ENCODE measurements at regions not wholly inside any gene's neighbourhood (a gene's known extent, or its start where the extent isn't known, plus 50 kb on each side); places are given as distances from the start of the nearest gene placed in this dataset.
"Not testable (repeated sequence)": the region's sequence is repeated elsewhere in the genome, so short reads cannot be mapped to it uniquely, and the experiment has no call there.

DNA sequence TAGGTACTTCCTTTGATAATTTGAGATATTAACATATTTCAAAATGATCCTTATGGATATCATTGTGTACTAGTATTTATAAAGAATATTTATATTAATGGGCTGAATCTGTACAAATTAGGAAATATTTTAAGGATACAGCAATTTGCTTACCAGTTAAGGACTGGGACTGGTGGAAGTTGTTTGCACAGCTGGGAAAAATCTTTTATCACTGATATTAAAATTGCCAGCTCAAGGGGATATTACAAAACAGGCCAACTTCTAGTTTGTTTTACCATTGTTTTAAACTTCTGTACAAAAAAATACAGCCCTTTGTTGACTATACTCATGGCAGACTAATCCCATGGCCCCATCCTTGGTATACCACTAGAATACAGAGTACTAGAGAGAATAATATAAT is 133.2 kb upstream of the DDHD1 start:
- Mint-ChIP-seq H3K27me3 (ENCODE audit: low read depth) (no peaks in the 10 kb centered on the region), H3K36me3 (ENCODE audit: low read depth) (no peaks in the 10 kb centered on the region), H3K27ac (no peak overlapping the region), H3K4me1 (ENCODE audit: low read depth) (no peaks in the 10 kb centered on the region), H3K4me3 (no peak overlapping the region), H3K9me3 (no peaks in the 10 kb centered on the region)
- CTCF ChIA-PET = no interaction called here
- intact Hi-C loops (cut with micrococcal nuclease) = no loop called here
- DNase-seq = no peak

DNA sequence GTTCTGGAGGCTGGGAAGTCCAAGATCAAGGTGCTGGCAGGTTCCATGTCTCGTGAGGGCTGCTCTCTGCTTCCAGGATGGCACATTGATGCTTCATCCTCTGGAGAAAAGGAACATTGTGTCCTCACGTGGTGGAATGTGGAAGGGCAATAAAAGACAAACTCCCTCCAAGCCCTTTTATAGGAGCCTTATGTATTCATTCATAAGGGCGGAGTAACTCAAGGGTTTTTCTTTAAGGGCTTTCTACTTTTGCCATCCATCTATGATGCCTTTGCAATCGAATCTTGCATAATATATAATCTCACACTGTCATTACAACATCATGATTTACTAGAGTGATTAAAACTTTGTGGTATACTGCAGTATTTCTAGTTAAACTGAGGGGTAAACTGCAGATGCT is 132.7 kb upstream of the DDHD1 start:
- intact Hi-C loops (cut with micrococcal nuclease) = no loop called here
- Mint-ChIP-seq H3K9me3 (peaks cover 2% of the 10 kb centered on the region), H3K36me3 (ENCODE audit: low read depth) (no peaks in the 10 kb centered on the region), H3K27ac (no peak overlapping the region), H3K4me3 (no peak overlapping the region), H3K4me1 (ENCODE audit: low read depth) (no peaks in the 10 kb centered on the region), H3K27me3 (ENCODE audit: low read depth) (no peaks in the 10 kb centered on the region)
- DNase-seq = no peak
- CTCF ChIA-PET = no interaction called here

DNA sequence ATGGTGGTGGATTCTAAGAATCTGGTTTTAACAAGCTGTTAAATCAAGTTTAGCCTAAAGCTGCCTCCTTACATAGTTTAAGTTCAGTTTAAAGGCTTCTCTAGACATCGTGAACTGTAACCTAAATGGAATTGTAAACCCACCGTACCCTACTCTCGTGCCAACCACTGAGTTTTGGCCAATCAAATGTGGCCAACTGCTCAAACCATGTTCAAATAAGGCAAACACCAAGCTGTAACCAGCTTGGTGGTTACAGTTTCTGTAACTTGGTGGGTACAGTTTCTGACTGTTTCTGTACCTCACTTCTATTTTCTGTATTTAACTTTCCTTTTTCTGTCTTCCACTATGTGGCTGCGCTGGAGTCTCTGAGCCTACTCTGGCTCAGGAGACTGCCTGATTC is 131.9 kb upstream of the DDHD1 start:
- Mint-ChIP-seq H3K4me3 (no peak overlapping the region), H3K36me3 (ENCODE audit: low read depth) (no peaks in the 10 kb centered on the region), H3K4me1 (ENCODE audit: low read depth) (no peaks in the 10 kb centered on the region), H3K27ac (no peak overlapping the region), H3K9me3 (peaks cover 6% of the 10 kb centered on the region), H3K27me3 (ENCODE audit: low read depth) (no peaks in the 10 kb centered on the region)
- no peak for DNase-seq
- CTCF ChIA-PET = interaction anchor here (0.6 to 0.7 kb wide), 2 partner anchors 10 to 1063 kb away, joined by 4 to 5 read pairs; no protein-coding TSS in a partner anchor
- intact Hi-C loops (cut with micrococcal nuclease) = no loop called here

DNA sequence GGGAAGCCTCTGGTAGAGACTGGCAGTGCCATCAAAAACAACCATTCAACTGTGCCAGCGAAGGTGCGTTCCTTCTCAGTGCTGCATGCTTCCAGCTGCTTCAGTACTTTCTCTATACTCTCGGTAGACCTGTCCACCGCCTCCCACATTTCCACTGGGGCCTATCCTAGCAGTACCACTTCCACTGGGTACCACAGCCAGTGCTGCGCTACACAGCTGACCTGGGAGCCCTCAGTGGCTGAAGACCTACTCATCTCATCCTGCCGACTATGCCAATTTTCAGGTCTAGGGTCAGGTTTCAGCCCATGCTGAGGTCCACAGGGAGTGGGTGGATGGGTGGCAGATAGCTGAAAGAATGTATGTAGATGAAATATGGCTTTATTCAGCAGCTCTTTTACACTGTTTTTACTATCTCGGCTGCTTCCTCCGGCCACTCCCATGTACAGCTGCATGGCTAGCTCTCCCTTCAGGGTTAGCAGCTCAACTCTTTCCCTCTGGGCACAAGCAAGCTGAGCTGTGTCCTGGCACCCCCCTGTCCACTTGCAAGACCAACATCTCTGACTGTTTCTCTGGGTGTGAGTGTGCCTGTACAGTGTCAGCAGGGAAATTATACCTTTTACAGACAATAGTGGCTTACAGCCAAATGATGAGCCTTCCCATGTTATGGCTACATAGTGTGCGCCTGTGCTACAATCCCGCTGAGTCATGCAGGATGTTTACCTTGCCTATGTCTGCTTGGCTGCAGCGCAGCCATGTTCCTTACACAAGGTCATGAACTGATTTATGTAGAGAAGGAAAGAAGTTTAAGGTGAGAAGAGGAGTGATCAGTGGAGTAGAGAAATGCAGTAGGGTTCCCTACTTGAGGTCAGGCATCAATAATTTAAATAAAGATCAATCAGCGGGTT is 125.7 kb upstream of the DDHD1 start:
- no peak overlapping the region for H3K27ac Mint-ChIP-seq
- no peaks in the 10 kb centered on the region for H3K36me3 Mint-ChIP-seq (ENCODE audit: low read depth)
- no peaks in the 10 kb centered on the region for H3K4me1 Mint-ChIP-seq (ENCODE audit: low read depth)
- H3K4me3 Mint-ChIP-seq = no peak overlapping the region
- H3K9me3 Mint-ChIP-seq = peaks cover 17% of the 10 kb centered on the region
- intact Hi-C loops (cut with micrococcal nuclease) = no loop called here
- H3K27me3 Mint-ChIP-seq (ENCODE audit: low read depth) = no peaks in the 10 kb centered on the region
- no peak for DNase-seq
- CTCF ChIA-PET = interaction anchor here (1.5 kb wide), 1 partner anchor 17 kb away, joined by 4 read pairs; no protein-coding TSS in a partner anchor

DNA sequence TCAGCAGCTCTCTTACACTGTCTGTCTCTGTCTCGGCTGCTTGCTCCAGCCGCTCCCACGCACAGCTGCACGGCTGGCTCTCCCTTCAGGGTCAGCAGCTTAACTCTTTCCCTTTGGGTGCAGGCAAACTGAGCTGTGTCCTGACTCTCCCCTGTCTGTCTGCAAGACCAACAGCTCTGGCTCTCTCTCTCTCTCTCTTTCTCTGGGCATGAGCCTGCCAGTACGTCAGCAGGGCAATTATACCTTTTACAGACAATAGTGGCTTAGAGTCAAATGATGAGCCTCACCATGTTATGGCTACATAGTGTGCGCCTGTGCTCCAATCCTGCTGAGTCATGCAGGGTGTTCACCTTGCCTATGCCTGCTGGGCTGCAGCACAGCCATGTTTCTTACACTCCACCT is 120.5 kb upstream of the DDHD1 start:
- intact Hi-C loops (cut with micrococcal nuclease) = no loop called here
- Mint-ChIP-seq H3K9me3 (peaks cover 3% of the 10 kb centered on the region), H3K36me3 (ENCODE audit: low read depth) (peaks cover 3% of the 10 kb centered on the region), H3K4me1 (ENCODE audit: low read depth) (peaks cover 2% of the 10 kb centered on the region), H3K4me3 (no peak overlapping the region), H3K27me3 (ENCODE audit: low read depth) (no peaks in the 10 kb centered on the region), H3K27ac (no peak overlapping the region)
- CTCF ChIA-PET = interaction anchor here (1.2 kb wide), 1 partner anchor 19 kb away, joined by 3 read pairs; no protein-coding TSS in a partner anchor
- no peak for DNase-seq

DNA sequence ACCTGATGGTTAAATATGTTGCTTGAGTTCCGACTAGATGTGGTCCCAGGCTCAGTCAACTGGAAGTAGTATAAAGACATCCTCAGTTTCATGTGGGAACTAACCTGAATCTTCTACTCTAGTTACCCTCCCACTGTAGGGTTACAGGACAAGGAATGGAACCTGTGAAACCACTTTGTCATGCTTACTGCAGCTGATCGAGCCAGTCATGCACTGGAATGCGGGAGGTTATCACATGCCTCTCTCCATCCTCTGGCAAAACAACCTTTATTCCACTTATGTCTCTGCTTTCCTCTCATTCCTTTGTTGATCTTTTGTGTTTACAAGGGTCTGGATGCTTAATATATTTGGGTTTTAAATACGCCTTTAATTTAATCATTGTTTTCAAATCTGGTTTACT is 111.9 kb upstream of the DDHD1 start:
- intact Hi-C loops (cut with micrococcal nuclease) = no loop called here
- no peaks in the 10 kb centered on the region for H3K4me1 Mint-ChIP-seq (ENCODE audit: low read depth)
- H3K9me3 Mint-ChIP-seq = peaks cover 8% of the 10 kb centered on the region
- H3K36me3 Mint-ChIP-seq (ENCODE audit: low read depth) = peaks cover 2% of the 10 kb centered on the region
- DNase-seq = no peak
- no peak overlapping the region for H3K27ac Mint-ChIP-seq
- no peak overlapping the region for H3K4me3 Mint-ChIP-seq
- CTCF ChIA-PET = no interaction called here
- no peaks in the 10 kb centered on the region for H3K27me3 Mint-ChIP-seq (ENCODE audit: low read depth)

DNA sequence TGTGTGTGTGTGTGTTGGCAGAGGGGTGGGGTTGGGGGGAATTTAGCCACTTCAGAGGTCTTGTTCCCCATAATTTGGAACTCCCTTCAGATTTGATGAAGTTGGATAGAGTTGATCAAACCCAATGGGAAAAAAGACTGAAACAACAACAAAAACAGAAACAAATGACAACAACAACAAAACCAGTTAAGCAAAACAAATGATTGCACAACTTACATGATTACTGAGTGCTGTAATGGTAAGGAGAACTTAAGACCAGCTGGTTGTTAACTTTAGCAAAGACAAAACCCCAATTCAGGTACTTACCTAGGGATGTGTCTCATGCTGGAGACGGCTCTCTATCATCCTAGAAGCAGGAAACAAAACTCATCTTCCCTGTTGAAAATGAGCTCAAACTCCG is 107.8 kb upstream of the DDHD1 start:
- peaks cover 4% of the 10 kb centered on the region for H3K9me3 Mint-ChIP-seq
- no peaks in the 10 kb centered on the region for H3K36me3 Mint-ChIP-seq (ENCODE audit: low read depth)
- DNase-seq = no peak
- H3K4me3 Mint-ChIP-seq = no peak overlapping the region
- H3K27ac Mint-ChIP-seq = no peak overlapping the region
- intact Hi-C loops (cut with micrococcal nuclease) = no loop called here
- no peaks in the 10 kb centered on the region for H3K27me3 Mint-ChIP-seq (ENCODE audit: low read depth)
- CTCF ChIA-PET = interaction anchor here (0.9 kb wide), 1 partner anchor 44 kb away, joined by 3 read pairs; no protein-coding TSS in a partner anchor
- no peaks in the 10 kb centered on the region for H3K4me1 Mint-ChIP-seq (ENCODE audit: low read depth)

DNA sequence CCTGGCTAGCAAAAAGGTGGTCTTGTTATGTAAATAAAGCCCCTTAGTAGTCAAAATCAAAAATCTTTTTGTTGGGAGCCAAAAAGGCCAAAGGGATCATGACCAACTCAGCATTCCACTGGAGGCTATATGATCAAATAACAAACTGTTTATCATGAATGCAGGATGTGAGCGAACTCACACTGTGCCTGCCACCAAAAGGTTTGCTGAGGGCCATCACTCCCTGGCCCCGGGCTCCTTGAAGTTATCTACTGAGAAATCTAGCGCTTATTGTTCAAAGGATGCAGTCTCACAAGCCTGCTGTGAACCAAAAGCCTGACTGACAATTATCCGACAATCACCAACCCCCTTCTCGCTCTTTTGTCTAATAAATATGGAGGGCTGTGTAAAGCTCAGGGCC is 107.2 kb upstream of the DDHD1 start:
- no peak overlapping the region for H3K4me3 Mint-ChIP-seq
- H3K27me3 Mint-ChIP-seq (ENCODE audit: low read depth) = no peaks in the 10 kb centered on the region
- H3K9me3 Mint-ChIP-seq = peaks cover 4% of the 10 kb centered on the region

GRCh38 chr14:53252141-53252540 is 99.0 kb upstream of the DDHD1 start:
- no peaks in the 10 kb centered on the region for H3K27me3 Mint-ChIP-seq (ENCODE audit: low read depth)
- no peak overlapping the region for H3K27ac Mint-ChIP-seq
- H3K4me3 Mint-ChIP-seq = no peak overlapping the region
- intact Hi-C loops (cut with micrococcal nuclease) = no loop called here
- no peaks in the 10 kb centered on the region for H3K4me1 Mint-ChIP-seq (ENCODE audit: low read depth)
- no peaks in the 10 kb centered on the region for H3K36me3 Mint-ChIP-seq (ENCODE audit: low read depth)
- no peak for DNase-seq
- CTCF ChIA-PET = no interaction called here
- H3K9me3 Mint-ChIP-seq = peaks cover 4% of the 10 kb centered on the region

More for the DNA sequence above, 107.2 kb upstream of the DDHD1 start:
- CTCF ChIA-PET = no interaction called here
- Mint-ChIP-seq H3K4me1 (ENCODE audit: low read depth) (no peaks in the 10 kb centered on the region), H3K27ac (no peak overlapping the region), H3K36me3 (ENCODE audit: low read depth) (no peaks in the 10 kb centered on the region)
- no peak for DNase-seq
- intact Hi-C loops (cut with micrococcal nuclease) = no loop called here

DNA sequence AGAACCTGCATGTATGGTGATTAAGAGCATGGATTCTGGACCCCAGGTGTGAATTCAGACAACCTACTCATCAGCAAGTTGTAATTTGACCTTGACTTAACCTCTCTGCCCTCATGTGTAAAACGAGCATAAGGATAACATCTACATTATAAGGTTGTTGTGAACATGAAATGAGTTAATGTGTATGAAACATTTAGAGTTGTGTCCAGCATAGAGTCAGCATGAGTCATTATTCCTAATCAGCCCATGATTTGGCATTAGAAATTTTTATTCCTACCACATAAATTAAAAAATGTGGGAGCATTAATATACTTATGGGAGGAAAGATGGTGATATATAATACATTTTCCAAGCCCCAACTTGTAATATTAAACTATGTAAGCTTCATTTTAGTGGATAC is 95.9 kb upstream of the DDHD1 start:
- Mint-ChIP-seq H3K9me3 (no peaks in the 10 kb centered on the region), H3K27me3 (ENCODE audit: low read depth) (no peaks in the 10 kb centered on the region), H3K27ac (no peak overlapping the region), H3K4me3 (no peak overlapping the region), H3K36me3 (ENCODE audit: low read depth) (no peaks in the 10 kb centered on the region), H3K4me1 (ENCODE audit: low read depth) (no peaks in the 10 kb centered on the region)
- intact Hi-C loops (cut with micrococcal nuclease) = no loop called here
- no peak for DNase-seq
- CTCF ChIA-PET = no interaction called here

GRCh38 chr14:53247596-53248370 is 94.7 kb upstream of the DDHD1 start:
- CTCF ChIA-PET = interaction anchor here (1.1 kb wide), 1 partner anchor 10 kb away, joined by 3 read pairs; no protein-coding TSS in a partner anchor
- Mint-ChIP-seq H3K27ac (no peak overlapping the region), H3K4me3 (no peak overlapping the region), H3K36me3 (ENCODE audit: low read depth) (peaks cover 4% of the 10 kb centered on the region), H3K4me1 (ENCODE audit: low read depth) (no peaks in the 10 kb centered on the region), H3K9me3 (peaks cover under 1% of the 10 kb centered on the region), H3K27me3 (ENCODE audit: low read depth) (no peaks in the 10 kb centered on the region)
- DNase-seq = no peak
- intact Hi-C loops (cut with micrococcal nuclease) = no loop called here

DNA sequence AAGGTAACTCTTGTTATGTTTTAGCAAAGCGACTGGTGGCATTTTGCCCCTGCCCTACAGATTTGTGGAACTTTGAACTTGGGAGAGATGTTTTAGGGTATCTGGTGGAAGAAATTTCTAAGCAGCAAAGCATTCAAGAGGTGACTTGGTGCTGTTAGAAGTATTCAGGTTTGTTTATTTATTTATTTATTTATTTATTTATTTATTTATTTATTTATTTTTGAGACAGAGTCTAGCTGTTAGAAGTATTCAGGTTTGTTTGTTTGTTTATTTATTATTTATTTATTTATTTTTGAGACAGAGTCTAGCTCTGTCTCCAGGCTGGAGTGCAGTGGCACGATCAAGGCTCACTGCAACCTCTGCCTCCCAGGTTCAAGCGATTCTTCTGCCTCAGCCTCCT is 89.8 kb upstream of the DDHD1 start:
- intact Hi-C loops (cut with micrococcal nuclease); H3K36me3 Mint-ChIP-seq (ENCODE audit: low read depth); H3K27ac Mint-ChIP-seq; DNase-seq; H3K9me3 Mint-ChIP-seq; CTCF ChIA-PET; H3K27me3 Mint-ChIP-seq (ENCODE audit: low read depth); H3K4me1 Mint-ChIP-seq (ENCODE audit: low read depth); H3K4me3 Mint-ChIP-seq: not testable (repeated sequence)
